Hepatocyte (in vitro differentiated cells): ENCODE measurements at regions not wholly inside any gene's neighbourhood (a gene's known extent, or its start where the extent isn't known, plus 50 kb on each side); places are given as distances from the start of the nearest gene placed in this dataset.

Experiments
- CTCF ChIP-seq: fragments of 200-600 bp; sonication (generic); IDR thresholded peaks from 2 replicates; pipeline ENCODE4 v1.5.1; 2016; ENCODE audit warnings: antibody characterized with exemption, mild to moderate bottlenecking; ENCODE audit not compliant: poor library complexity
- EZH2 ChIP-seq: fragments of 200-600 bp; sonication (generic); IDR thresholded peaks from 2 replicates; pipeline ENCODE4 v1.6.1; 2016; ENCODE audit warnings: antibody characterized with exemption, mild to moderate bottlenecking, borderline replicate concordance

GRCh38 chr22:48489551-48490499 lies 1337.8 kb downstream of the BRD1 start:
- no peak for TF ChIP-seq CTCF
- peak; percentile 68 for TF ChIP-seq EZH2
